H1 (cell line): ENCODE measurements at regions not wholly inside any gene's neighbourhood (a gene's known extent, or its start where the extent isn't known, plus 50 kb on each side); places are given as distances from the start of the nearest gene placed in this dataset.

ENCODE experiments used
- CTCF ChIA-PET: fragments of 300-600 bp; sonication (Branson Sonifier 250); formaldehyde crosslinking; loops from one replicate; lab custom pipeline; 2021; ENCODE audit not compliant: partially characterized antibody; lab: Charles Lee
- POLR2A ChIA-PET: fragments of 300-600 bp; sonication (Branson Sonifier 250); formaldehyde crosslinking; loops from one replicate; lab custom pipeline; 2021; ENCODE audit warnings: inconsistent platforms; ENCODE audit not compliant: partially characterized antibody; lab: Charles Lee
- DNase-seq, 2 experiments: peaks; one replicate each; pipeline versions ENCODE4 v3.0.0 to v3.0.0-alpha.2; 2010 to 2022; ENCODE audit warnings: low spot score in 2 of 2, low read depth in 1 of 2, mixed read lengths in 1 of 2
- FAIRE-seq: peaks from 2 replicates; lab custom pipeline; 2011; peaks lifted over from hg19 to GRCh38; lab: Jason Lieb, UNC
- H2AFZ ChIP-seq: 2 replicates; pipeline ENCODE4 v1.8.1; 2012; ENCODE audit warnings: low read length, inconsistent platforms
- H2AK5ac ChIP-seq: 2 replicates; pipeline ENCODE4 v1.6.1; 2013; ENCODE audit warnings: low read depth, low read length
- H2BK120ac ChIP-seq: replicated peaks from 2 replicates; pipeline ENCODE3; 2013; ENCODE audit warnings: low read depth, low read length, inconsistent platforms
- H2BK12ac ChIP-seq: 2 replicates; pipeline ENCODE4 v1.6.1; 2013; ENCODE audit warnings: low read depth, low read length
- H2BK15ac ChIP-seq: 2 replicates; pipeline ENCODE4 v1.6.1; 2013; ENCODE audit warnings: low read length
- H2BK20ac ChIP-seq: 2 replicates; pipeline ENCODE4 v1.6.1; 2013; ENCODE audit warnings: low read length
- H2BK5ac ChIP-seq: 2 replicates; pipeline ENCODE4 v1.6.1; 2013; ENCODE audit warnings: low read depth, low read length
- H3K14ac ChIP-seq: 2 replicates; pipeline ENCODE4 v1.6.1; 2013; ENCODE audit warnings: inconsistent platforms; ENCODE audit not compliant: insufficient read length
- H3K18ac ChIP-seq: 2 replicates; pipeline ENCODE4 v1.6.1; 2013; ENCODE audit warnings: low read length; ENCODE audit errors: extremely low read depth
- H3K23ac ChIP-seq: 2 replicates; pipeline ENCODE4 v1.6.1; 2013; ENCODE audit warnings: inconsistent platforms; ENCODE audit not compliant: insufficient read length
- H3K23me2 ChIP-seq: 2 replicates; pipeline ENCODE4 v1.6.1; 2013; ENCODE audit warnings: low read depth, low read length
- H3K27ac ChIP-seq: 2 replicates; pipeline ENCODE4 v1.6.1; 2011; ENCODE audit warnings: low read depth, low read length, inconsistent platforms
- H3K27me3 ChIP-seq, 4 experiments: replicated peaks in 1 of 4; 1 replicate in 1 of 4; 2 replicates in 3 of 4; pipeline versions ENCODE4 v1.6.1 to v1.8.1; 2011 to 2013; ENCODE audit warnings: low read length in 3 of 4, mild to moderate bottlenecking in 3 of 4, inconsistent platforms in 2 of 4, mixed read lengths in 2 of 4, moderate library complexity in 1 of 4; ENCODE audit not compliant: control insufficient read depth in 3 of 4, insufficient read depth in 3 of 4; ENCODE audit errors: extremely low read depth in 1 of 4
- H3K36me3 ChIP-seq, 4 experiments: 2 replicates each; pipeline versions ENCODE4 v1.6.1 to v1.8.1; 2011 to 2013; ENCODE audit warnings: mild to moderate bottlenecking in 4 of 4, low read length in 3 of 4, moderate library complexity in 2 of 4, control low read depth in 1 of 4, inconsistent platforms in 1 of 4; ENCODE audit not compliant: insufficient read depth in 4 of 4, control insufficient read depth in 2 of 4
- H3K4ac ChIP-seq: replicated peaks from 2 replicates; pipeline ENCODE3; 2013; ENCODE audit warnings: low read length, low read depth, mixed read lengths, inconsistent platforms; ENCODE audit not compliant: insufficient read length
- H3K4me1 ChIP-seq, 4 experiments: replicated peaks in 1 of 4; 1 replicate in 1 of 4; 2 replicates in 3 of 4; pipeline versions ENCODE4 v1.6.1 to v1.8.1; 2011 to 2013; ENCODE audit warnings: low read length in 3 of 4, inconsistent platforms in 2 of 4, mixed read lengths in 1 of 4; ENCODE audit not compliant: insufficient read depth in 4 of 4, control insufficient read depth in 3 of 4
- H3K4me2 ChIP-seq, 2 experiments: 2 replicates each; pipeline versions ENCODE4 v1.6.1 to v1.8.1; 2011 to 2013; ENCODE audit warnings: low read depth in 2 of 2, low read length in 2 of 2, control low read depth in 1 of 2, inconsistent platforms in 1 of 2, mild to moderate bottlenecking in 1 of 2; ENCODE audit not compliant: insufficient read depth in 1 of 2
- H3K4me3 ChIP-seq, 4 experiments: fragments of 200-600, 300-600 bp in 1 of 4; sonication (generic), shearing (Covaris generic), sonication (Bioruptor Twin) in 1 of 4; 2 replicates each; pipeline versions ENCODE4 v1.5.1 to v1.8.1; 2011 to 2016; ENCODE audit warnings: low read length in 4 of 4, low read depth in 3 of 4, control low read depth in 2 of 4, inconsistent platforms in 2 of 4, mild to moderate bottlenecking in 2 of 4, mixed read lengths in 1 of 4, moderate library complexity in 1 of 4; ENCODE audit not compliant: insufficient read depth in 2 of 4; ENCODE audit errors: extremely low read depth in 1 of 4
- H3K56ac ChIP-seq: replicated peaks from 2 replicates; pipeline ENCODE3; 2013; ENCODE audit warnings: low read depth, mild to moderate bottlenecking, mixed read lengths, low read length, inconsistent platforms; ENCODE audit not compliant: insufficient read length
- H3K79me1 ChIP-seq: 2 replicates; pipeline ENCODE4 v1.6.1; 2013; ENCODE audit warnings: low read depth, low read length, control low read depth
- H3K79me2 ChIP-seq, 2 experiments: 2 replicates each; pipeline versions ENCODE4 v1.6.1 to v1.8.1; 2012 to 2013; ENCODE audit warnings: low read length in 2 of 2, mild to moderate bottlenecking in 2 of 2, inconsistent platforms in 1 of 2; ENCODE audit not compliant: insufficient read depth in 2 of 2, control insufficient read depth in 1 of 2
- H3K9ac ChIP-seq, 4 experiments: replicated peaks in 1 of 4; 1 replicate in 1 of 4; 2 replicates in 3 of 4; pipeline versions ENCODE4 v1.6.1 to v1.8.1; 2011 to 2013; ENCODE audit warnings: low read depth in 3 of 4, low read length in 3 of 4, control low read depth in 2 of 4, mild to moderate bottlenecking in 2 of 4, moderate library complexity in 2 of 4, inconsistent platforms in 1 of 4; ENCODE audit errors: extremely low read depth in 1 of 4
- H3K9me3 ChIP-seq, 2 experiments: 2 replicates each; pipeline versions ENCODE4 v1.6.1 to v1.8.1; 2012 to 2013; ENCODE audit warnings: mild to moderate bottlenecking in 2 of 2, moderate library complexity in 2 of 2, control low read depth in 1 of 2, inconsistent platforms in 1 of 2, low read depth in 1 of 2, low read length in 1 of 2, mixed read lengths in 1 of 2; ENCODE audit not compliant: insufficient read depth in 2 of 2
- H4K20me1 ChIP-seq, 2 experiments: replicated peaks in 1 of 2; 2 replicates each; pipeline versions ENCODE3 to v1.8.1; 2011 to 2013; ENCODE audit warnings: inconsistent platforms in 2 of 2, low read length in 2 of 2, mild to moderate bottlenecking in 1 of 2; ENCODE audit not compliant: insufficient read depth in 2 of 2, control insufficient read depth in 1 of 2
- H4K5ac ChIP-seq: 2 replicates; pipeline ENCODE4 v1.6.1; 2013; ENCODE audit warnings: low read length, low read depth, mixed read lengths, inconsistent platforms; ENCODE audit not compliant: insufficient read length
- H4K8ac ChIP-seq: 2 replicates; pipeline ENCODE4 v1.8.0; 2013; ENCODE audit warnings: mild to moderate bottlenecking, moderate library complexity, low read length, inconsistent platforms; ENCODE audit not compliant: insufficient read depth; ENCODE audit errors: extremely low read depth
- H4K91ac ChIP-seq: replicated peaks from 2 replicates; pipeline ENCODE3; 2013; ENCODE audit warnings: low read length, mixed read lengths, inconsistent platforms; ENCODE audit not compliant: insufficient read length
- TAF7 ChIP-seq: optimal IDR thresholded peaks from 2 replicates; pipeline ENCODE3; 2011; ENCODE audit warnings: low read depth, mild to moderate bottlenecking, inconsistent platforms, low read length, moderate library complexity, borderline replicate concordance
- WGBS, 2 experiments: shearing (Covaris generic) in 1 of 2; methylation state at CpG; one replicate each; pipeline versions ENCODE4 v1.1.6 to v1.1.7; 2013 to 2015; ENCODE audit warnings: low lambda C conversion rate in 2 of 2, mixed read lengths in 2 of 2, inconsistent platforms in 1 of 2, low coverage in 1 of 2, missing lambda C conversion rate in 1 of 2; ENCODE audit not compliant: insufficient replicate concordance in 2 of 2, insufficient coverage in 1 of 2, insufficient read length in 1 of 2; ENCODE audit errors: extremely low coverage in 1 of 2, missing lambda C conversion rate in 1 of 2; 5-methylcytosine and 5-hydroxymethylcytosine counted together
- TF ChIP-seq, protein P1 (sequence below): IDR thresholded peaks from 2 replicates; pipeline ENCODE4 v1.6.1; 2012; ENCODE audit warnings: inconsistent platforms
- TF ChIP-seq, protein P2 (sequence below): IDR thresholded peaks from 2 replicates; pipeline ENCODE4 v1.6.1; 2012; ENCODE audit warnings: low read length, inconsistent platforms

DNA sequence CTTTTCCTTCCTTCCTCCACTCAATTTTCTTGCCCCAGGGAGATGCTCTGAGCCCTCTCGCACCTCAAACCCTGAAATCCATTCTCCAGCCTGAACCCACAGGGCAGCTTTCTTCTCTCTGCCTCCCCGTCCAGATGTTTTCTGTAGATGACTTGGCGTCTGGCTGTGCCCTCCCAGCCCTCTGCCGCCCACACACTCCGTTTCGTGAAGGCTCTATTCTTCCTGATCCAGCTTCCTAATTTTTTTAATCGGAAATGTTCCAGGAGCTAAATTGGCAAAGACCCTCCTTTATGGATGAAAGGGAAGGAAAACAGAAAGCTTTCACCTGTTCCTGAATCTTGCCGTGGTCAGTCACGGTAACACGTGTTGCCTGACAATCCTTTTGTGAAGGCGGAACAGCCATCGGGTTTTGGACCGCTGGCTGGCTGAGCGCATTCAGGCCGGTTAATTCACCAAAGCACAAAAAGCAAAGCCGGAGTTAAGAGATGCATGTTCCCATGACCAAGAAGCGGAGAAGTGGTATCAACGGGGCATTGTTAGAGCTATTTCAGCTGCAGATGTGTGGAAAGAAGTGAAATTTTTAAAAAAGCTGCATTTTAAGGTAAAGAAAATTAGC lies 70.2 kb upstream of the FBRSL1 start:
- Histone ChIP-seq H3K56ac (no peak overlapping the region), H3K18ac (no peak overlapping the region), H3K27ac (no peak overlapping the region), H2BK20ac (no peak overlapping the region), H3K4me1 (peaks cover 0 to 2% (median 0%) of the 10 kb centered on the region in 4 experiments; a peak in 3 of 7 replicates), H3K23ac (no peak overlapping the region), H4K91ac (no peak overlapping the region), H2BK120ac (no peak overlapping the region), H4K20me1 (no peaks in the 10 kb centered on the region), H4K8ac (no peak overlapping the region), H3K4ac (no peak overlapping the region), H3K23me2 (no peaks in the 10 kb centered on the region), H2AK5ac (no peak overlapping the region), H2BK12ac (no peak overlapping the region), H4K5ac (no peak overlapping the region), H3K4me3 (no peak overlapping the region), H2AFZ (no peak overlapping the region), H3K9me3 (peaks cover 1 to 12% of the 10 kb centered on the region in 2 experiments; a peak in 3 of 4 replicates), H2BK5ac (no peak overlapping the region), H3K79me2 (no peaks in the 10 kb centered on the region), H3K27me3 (peaks cover 28 to 85% (median 73%) of the 10 kb centered on the region in 4 experiments), H3K4me2 (no peak overlapping the region), H2BK15ac (no peak overlapping the region), H3K36me3 (no peaks in the 10 kb centered on the region), H3K14ac (no peak overlapping the region), H3K79me1 (no peaks in the 10 kb centered on the region), H3K9ac (no peak overlapping the region)
- 84% methylated on average over 18 of the region's 18 CpGs; no CpG with 5 or more reads in 1 of the 2 experiments for WGBS, 2 experiments
- DNase-seq (no peak), FAIRE-seq (no peak)
- CTCF ChIA-PET: interaction anchor here (0.6 to 1.7 kb wide), 7 partner anchors 9 to 219 kb away, joined by 3 to 6 read pairs (median 3); no protein-coding TSS in a partner anchor
- POLR2A ChIA-PET: interaction anchor here (0.7 to 1.3 kb wide), 2 partner anchors 141 to 160 kb away, joined by 4 to 5 read pairs; no protein-coding TSS in a partner anchor
- no peak for TF ChIP-seq TAF7
- TF ChIP-seq, protein P1, sequence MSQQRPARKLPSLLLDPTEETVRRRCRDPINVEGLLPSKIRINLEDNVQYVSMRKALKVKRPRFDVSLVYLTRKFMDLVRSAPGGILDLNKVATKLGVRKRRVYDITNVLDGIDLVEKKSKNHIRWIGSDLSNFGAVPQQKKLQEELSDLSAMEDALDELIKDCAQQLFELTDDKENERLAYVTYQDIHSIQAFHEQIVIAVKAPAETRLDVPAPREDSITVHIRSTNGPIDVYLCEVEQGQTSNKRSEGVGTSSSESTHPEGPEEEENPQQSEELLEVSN: no peak
- TF ChIP-seq, protein P2, sequence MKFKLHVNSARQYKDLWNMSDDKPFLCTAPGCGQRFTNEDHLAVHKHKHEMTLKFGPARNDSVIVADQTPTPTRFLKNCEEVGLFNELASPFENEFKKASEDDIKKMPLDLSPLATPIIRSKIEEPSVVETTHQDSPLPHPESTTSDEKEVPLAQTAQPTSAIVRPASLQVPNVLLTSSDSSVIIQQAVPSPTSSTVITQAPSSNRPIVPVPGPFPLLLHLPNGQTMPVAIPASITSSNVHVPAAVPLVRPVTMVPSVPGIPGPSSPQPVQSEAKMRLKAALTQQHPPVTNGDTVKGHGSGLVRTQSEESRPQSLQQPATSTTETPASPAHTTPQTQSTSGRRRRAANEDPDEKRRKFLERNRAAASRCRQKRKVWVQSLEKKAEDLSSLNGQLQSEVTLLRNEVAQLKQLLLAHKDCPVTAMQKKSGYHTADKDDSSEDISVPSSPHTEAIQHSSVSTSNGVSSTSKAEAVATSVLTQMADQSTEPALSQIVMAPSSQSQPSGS: no peak
